ENCODE measurements at regions not wholly inside any gene's neighbourhood (a gene's known extent, or its start where the extent isn't known, plus 50 kb on each side); places are given as distances from the start of the nearest gene placed in this dataset.

- DNase-seq (ENCODE audit: low read depth), result no peak
- no peak overlapping the region for H3K4me3 ChIP-seq (ENCODE audit: low read depth, low read length)
- TF ChIP-seq CTCF (IDR thresholded peaks at IDR 0.05; ENCODE audit: low read depth, low read length, missing control alignments), result no peak
Observed at GRCh38 chr5:77569409-77569808, 69.1 kb downstream of the OTP start.

- H3K4me3 ChIP-seq (ENCODE audit: low read depth, low read length), result no peak overlapping the region
- no peak for DNase-seq (ENCODE audit: low read depth)
- TF ChIP-seq CTCF (IDR thresholded peaks at IDR 0.05; ENCODE audit: low read depth, low read length, missing control alignments), result no peak
Observed at GRCh38 chr5:77568555-77568954, 70.0 kb downstream of the OTP start.

- no peak for TF ChIP-seq CTCF (IDR thresholded peaks at IDR 0.05; ENCODE audit: low read depth, low read length, missing control alignments)
- H3K4me3 ChIP-seq (ENCODE audit: low read depth, low read length), result no peak overlapping the region
- no peak for DNase-seq (ENCODE audit: low read depth)
Observed at GRCh38 chr5:77568082-77568481, 70.4 kb downstream of the OTP start.

- TF ChIP-seq CTCF (IDR thresholded peaks at IDR 0.05; ENCODE audit: low read depth, low read length, missing control alignments), result no peak
- no peak overlapping the region for H3K4me3 ChIP-seq (ENCODE audit: low read depth, low read length)
- no peak for DNase-seq (ENCODE audit: low read depth)
Observed at GRCh38 chr5:77563475-77563874, 71.4 kb upstream of the WDR41 start.

GRCh38 chr5:77561965-77562364 is 69.8 kb upstream of the WDR41 start:
- no peak for TF ChIP-seq CTCF (IDR thresholded peaks at IDR 0.05; ENCODE audit: low read depth, low read length, missing control alignments)
- no peak for DNase-seq (ENCODE audit: low read depth)
- no peak overlapping the region for H3K4me3 ChIP-seq (ENCODE audit: low read depth, low read length)

GRCh38 chr5:77560677-77561263 is 68.7 kb upstream of the WDR41 start:
- H3K4me3 ChIP-seq (ENCODE audit: low read depth, low read length), result no peak overlapping the region
- DNase-seq (ENCODE audit: low read depth), result peak; percentile 8
- TF ChIP-seq CTCF (IDR thresholded peaks at IDR 0.05; ENCODE audit: low read depth, low read length, missing control alignments), result peak; percentile 43

GRCh38 chr5:77558266-77558665 is 66.2 kb upstream of the WDR41 start:
- H3K4me3 ChIP-seq (ENCODE audit: low read depth, low read length), result no peak overlapping the region
- no peak for TF ChIP-seq CTCF (IDR thresholded peaks at IDR 0.05; ENCODE audit: low read depth, low read length, missing control alignments)
- DNase-seq (ENCODE audit: low read depth), result no peak

Measured in GM12864 (cell line).